GM19395 (cell line): ENCODE measurements at regions not wholly inside any gene's neighbourhood (a gene's known extent, or its start where the extent isn't known, plus 50 kb on each side); places are given as distances from the start of the nearest gene placed in this dataset.

Experiments used
- ATAC-seq: cut with Tn5 transposase; IDR thresholded peaks from one replicate; pipeline ENCODE4 v1.9.1; 2021; ENCODE audit warnings: mild to moderate bottlenecking, moderate library complexity; ENCODE audit not compliant: unreplicated experiment

DNA sequence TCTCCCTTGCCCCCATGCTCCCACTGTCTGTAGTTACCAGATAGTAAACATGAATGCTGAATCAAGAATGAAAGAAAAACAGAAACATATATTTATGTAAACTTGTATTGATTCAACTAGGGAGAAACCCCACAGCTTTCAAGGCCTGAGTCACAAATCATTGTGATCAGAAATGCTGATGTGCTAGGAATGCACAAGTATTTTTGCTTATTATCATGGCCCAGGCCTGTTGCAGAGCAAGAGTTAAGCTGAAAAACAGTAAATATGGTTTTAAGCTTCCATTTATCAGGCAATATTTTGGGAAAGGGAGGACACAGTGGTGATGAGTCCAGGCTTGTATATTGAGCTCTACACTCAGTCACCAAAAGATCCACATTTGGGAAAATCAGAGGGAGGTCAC, 669.6 kb downstream of the DIAPH3 start:
- no peak for ATAC-seq

DNA sequence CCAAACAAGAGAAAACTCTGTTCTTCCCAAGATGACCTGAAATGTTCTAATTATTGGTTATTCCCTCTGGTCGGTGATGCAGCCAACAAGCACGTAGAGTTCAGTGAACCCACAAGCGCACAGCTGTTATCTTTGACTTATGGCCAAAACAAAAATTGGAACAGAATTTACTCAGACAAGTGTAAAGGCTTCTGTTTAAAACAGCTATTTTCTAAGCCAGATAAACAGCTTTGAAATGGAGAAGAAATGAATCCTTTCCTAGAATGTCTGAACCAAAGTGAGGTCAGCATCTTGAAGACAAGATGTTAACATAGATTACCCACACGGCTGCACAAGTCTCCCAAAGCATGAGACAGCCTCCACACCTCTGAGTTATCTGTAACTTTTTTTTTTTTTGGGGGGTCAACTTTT, 669.2 kb downstream of the DIAPH3 start:
- ATAC-seq = no peak

DNA sequence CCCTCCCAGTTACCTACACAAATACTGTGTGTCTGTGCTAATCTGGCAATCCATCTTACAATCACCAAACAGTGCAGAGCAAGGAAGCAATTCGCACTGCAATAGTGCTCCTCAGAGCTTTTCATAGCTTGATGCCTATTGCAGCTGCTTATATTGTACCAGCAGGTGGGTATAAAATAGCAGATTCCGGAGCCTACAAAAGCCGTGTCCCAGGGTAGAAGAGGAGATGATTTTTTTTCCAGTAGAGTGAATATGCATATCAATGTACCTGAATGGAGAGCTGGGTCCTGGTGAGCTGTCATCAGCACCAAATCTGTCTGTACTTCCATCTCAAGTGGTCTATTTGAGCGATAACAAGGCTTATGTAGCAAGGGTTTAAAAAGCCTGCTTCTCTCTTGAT, 668.4 kb downstream of the DIAPH3 start:
- ATAC-seq = no peak

DNA sequence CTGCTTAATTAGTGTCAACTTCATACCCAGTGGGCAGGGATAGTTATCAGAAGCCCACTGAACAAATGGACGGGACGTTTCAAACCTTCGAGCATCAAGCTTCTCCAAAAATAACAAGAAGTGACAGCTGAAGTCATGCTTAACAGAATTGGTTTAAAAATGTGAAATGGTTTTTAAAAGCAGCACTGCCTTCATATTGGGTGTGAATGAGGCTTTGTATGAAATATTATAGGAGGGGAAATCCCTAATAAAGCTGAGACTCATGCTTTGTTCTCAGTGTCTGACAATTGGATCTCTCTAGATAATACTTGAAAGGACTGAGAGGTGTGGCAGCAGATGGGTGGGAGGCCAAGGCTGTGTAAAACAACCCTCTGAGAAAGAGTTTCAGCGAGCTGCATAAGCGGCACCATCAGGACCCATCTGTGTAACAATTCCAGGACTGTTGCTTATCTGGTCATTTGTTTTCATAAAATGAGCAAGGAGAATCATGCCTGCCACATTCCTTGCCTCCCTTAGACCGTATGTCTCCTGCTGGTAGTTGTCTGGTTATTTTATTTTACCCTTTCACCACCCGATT, 667.7 kb downstream of the DIAPH3 start:
- no peak for ATAC-seq

DNA sequence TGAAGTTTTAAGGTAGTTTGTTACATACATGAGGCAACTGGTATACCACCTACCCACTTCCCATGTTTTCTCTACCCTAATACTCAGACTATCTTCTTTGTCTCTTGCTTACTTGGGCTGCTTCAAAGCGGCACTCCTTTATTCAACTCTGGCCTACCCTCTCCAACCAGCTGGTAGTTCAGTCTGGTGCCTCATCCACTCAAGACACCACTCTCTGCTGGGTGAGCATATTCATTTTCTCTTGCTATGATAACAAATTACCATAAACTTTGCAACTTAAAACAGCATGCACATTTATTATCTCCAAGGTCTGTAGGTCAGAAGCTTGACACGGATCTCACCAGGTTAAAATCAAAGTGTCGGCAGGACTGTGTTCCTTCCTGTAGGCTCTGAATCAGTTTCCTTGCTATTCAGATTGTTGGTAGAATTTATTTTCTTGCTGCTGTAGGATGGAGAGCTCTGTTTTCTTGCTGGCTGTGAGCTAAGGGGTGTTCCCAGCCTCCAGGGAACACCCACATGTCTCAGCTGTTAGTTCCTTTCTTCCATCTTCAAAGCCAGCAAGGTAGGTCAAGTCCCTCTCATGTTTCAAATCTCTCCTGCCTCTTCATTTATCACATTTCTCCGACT, 666.0 kb downstream of the DIAPH3 start:
- ATAC-seq = no peak

DNA sequence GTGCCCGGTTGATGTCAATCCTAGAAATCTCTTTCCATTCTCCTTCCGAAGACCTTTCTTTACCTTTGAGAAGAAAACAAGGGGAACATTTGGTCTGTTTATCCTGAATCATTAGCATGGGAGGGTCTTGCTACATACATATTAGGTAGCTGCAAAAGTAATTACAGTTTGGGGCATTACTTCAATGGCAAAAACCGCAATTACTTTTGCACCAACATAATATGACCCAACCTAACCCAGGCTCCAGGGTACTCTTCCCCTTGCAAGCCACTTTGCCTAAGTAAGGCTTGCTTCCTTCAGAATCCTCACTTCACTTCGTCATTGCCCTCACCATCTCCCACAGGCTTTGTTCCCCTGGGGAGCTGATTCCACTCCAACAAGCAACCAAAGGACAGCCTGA, 662.7 kb downstream of the DIAPH3 start:
- no peak for ATAC-seq

DNA sequence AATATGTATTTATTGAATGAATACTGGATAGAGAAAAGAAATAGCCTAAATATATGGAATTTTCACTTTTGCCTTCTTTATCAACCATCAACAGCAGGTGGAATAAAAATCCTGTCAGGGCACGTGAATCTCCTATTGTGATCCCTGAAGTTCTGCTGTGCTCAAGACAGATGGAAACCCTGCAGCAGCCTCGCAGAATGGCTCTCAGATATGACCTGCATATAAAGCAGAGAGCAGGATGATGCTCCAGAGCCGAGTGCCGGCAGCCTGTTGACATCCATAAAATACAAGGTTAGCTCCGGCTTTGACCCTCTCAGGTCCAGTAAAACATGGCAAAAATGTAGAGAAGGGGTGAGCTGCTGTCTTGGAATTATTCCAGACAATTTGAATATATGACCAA, 659.3 kb downstream of the DIAPH3 start:
- ATAC-seq = no peak

DNA sequence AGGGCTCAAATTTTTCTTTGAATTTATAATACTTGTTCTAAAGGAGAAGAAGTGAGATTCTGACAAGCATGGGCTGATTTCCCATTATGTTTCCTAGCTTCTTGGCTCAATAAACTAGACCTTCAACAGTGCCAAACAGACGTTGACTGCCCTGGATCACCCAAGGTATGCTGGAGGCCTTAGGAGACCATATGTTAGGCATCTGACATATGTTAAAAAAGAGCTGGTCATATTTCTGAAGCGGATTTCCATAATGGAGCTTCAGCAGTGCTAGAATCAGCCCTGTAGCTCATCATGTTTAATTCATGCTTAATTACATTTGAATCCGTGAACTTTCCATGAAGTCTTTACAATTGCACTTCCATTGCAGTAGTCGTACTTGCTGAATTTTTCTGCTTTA, 653.3 kb downstream of the DIAPH3 start:
- ATAC-seq = no peak

DNA sequence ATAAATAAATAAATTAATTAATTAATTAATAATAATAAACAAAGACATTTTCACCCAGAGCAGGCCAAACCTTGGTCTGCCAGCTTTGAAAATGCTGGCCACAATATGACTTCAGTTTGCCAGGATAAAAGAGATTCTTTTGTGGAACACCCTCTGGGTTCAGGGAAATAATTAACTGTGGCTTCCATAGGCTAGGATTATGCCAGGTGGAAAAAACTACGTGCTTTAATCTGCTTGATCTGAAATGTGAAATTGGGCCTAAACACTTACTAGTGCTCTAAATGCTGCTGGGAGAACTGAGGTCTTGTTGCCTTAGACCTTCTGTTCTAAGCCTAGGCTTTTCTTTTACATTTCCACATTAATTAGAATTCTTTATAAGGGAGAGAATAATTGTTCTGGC, 650.0 kb downstream of the DIAPH3 start:
- ATAC-seq = no peak

DNA sequence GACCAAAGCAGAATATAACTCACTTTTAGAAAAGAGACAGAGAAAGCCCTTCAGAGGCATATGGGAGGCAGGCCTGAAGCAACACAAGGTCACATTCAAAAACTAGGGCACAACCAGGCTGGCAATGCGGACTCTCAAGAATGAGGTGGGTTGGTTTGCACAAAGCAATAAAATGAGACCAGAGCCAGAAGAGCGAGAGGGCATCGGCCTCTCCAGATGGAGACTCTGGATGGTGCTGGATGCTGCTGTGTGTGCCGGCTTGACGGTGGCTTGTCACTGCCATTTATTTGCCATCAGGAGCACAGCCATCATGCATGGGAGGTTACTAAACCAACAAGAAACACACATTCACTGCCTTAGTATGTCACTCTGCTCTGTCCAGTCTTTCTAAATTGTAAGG, 649.4 kb downstream of the DIAPH3 start:
- no peak for ATAC-seq

DNA sequence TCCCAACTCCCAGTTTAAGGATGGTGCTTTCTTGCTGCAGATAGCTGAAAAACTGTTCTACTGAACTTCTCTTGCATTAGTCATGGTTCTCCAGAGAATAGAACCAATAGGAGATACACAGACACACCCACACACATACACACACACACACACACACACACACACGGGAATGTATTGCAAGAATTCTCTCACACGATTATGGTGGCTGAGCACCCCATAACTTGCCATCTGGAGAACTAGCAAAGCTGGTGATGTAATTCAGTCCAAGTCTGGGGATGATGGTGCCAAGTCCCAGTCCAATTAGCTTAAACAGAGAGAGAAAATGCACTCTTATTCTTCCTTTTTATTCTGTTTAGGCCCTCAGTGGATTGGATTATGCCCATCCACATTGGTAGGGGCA, 643.9 kb downstream of the DIAPH3 start:
- no peak for ATAC-seq

DNA sequence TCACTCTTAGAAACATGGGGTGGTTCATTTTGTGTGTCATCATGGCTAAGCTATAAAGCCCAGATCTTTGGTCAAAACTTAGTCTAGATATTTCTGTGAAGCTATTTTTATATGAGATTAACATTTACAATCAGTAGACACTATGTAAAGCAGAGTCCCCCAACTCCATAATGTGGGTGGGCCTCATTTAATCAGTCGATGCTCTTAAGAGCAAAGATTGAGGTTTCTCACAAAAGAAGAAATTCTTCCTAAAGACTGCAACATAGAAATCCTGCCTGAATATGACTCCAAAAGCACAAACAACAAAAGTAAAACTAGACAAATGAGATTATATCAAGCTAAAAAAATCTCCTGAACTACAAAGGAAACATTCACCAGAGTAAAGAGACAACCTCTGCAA, 642.2 kb downstream of the DIAPH3 start:
- ATAC-seq = no peak

DNA sequence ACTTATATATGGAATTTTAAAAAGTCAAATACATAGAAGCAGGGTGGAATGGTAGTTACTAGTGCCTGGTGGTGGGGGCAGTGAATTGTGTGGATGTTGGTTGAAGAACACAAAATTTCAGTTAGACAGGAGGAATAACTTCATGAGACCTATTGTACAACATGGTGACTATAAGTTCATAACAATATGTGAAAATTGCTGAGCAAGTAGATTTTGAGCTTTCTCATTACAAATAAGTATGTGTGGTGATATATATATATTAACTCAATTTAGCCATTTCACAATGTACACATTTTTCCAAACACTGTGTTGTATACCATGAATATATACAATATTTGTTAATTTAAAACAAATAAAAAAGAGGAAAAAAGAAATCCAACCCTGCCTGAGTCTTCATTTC, 641.1 kb downstream of the DIAPH3 start:
- ATAC-seq = no peak

DNA sequence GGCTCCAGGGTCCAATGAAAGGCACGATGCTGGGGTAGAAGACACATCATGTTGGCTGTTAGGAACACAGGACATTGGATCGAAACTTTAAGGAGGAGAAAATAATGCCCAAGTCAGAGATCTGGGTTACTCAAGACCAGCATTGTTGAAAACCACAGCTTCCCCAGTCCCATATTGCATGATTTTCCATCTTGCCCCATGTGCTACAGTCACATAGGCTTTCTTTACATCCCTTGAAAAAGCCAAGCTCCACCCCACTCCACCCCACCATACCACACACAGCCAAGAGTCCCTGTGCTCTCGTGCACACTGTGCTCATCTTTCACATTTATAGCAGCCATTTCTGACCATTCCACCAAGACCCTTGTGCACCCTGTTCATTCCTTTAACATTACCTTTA, 636.2 kb downstream of the DIAPH3 start:
- no peak for ATAC-seq

DNA sequence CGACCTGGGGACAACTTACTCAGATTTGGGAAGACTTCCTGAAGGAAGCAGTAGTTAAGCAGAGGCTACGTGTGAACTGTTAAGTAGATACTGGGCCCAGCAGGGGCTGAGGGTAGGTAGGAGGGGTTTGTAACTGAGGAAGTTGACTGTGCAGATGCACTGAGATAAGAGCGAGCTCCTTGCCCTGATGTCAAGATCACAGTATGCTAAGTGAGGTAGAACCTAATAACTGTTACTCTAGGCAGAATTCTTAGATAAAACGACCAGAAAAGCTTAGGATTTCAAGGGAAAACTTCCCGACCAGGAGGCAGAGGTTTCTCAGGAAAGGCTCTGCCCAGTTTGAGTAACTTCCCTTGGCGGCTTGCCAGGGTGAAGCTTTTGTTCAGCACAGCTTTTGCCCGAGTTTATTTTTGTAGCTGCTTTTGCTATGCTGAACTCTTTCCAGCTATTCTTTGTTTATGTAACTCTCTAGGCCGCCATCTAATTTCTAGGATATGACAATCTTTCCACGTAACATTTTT, 632.1 kb downstream of the DIAPH3 start:
- ATAC-seq = peak; percentile 66

DNA sequence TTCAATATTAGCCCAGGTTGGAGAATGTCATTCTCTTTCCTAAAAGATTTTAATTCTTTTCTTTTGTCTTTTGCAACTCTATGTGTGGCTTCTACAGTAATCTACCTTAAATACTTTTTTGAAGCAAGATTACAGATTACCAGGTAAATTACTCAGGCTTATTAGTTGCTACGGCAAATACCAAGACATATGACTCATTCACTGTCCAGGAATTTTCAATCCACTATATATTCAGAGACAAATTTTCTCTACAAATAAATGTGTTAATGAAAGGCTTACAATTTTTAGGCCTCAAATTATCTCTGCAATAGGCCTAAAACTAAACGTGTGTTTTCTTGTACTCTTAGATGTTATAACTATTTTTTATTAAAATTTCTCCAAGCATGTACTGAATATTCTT, 631.3 kb downstream of the DIAPH3 start:
- ATAC-seq = no peak

DNA sequence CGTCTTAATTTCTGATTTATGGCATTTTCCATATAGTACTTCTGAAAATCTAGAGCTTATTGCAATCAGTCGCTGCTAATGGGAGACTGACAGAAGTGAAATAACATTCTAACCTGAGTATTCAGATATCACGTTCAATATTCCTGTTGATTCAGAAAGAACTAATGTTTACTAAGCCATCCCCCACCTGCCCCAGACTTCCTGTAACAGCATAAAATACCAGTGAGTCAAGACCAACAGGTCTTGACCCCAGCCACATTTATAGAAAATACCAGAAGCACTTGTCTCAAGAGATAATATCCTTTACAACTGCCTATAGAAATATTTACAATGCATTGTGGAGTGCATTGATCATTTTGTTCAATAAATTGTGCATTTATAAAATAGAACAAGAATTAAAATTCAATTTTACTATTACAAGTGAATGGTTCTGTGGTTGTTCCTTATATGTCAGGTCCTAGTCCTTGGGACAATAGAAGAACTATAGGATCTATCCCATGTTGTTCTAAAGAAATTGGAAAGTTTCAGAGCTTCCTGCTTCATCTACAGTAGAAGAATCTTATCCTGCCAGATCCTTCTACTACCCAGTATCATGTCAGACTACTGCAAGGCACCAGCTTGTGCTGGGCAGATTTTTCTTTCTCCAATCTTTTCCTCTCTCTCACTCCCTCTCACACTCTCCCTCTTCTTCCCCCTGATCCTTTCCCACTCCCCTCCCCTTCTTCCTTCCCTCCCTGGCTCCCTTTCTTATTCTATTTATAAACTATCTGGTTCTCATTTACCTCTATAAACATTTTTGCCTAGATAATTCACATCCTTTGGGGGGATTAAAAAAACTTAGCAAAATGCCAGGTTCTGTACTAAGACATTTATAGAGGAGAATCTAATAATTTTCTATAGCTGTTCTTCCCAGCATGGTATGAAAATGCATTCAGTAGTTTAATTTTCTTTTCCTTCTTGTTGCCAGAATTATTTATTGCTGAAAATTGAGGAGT, 629.9 kb downstream of the DIAPH3 start:
- ATAC-seq = no peak

DNA sequence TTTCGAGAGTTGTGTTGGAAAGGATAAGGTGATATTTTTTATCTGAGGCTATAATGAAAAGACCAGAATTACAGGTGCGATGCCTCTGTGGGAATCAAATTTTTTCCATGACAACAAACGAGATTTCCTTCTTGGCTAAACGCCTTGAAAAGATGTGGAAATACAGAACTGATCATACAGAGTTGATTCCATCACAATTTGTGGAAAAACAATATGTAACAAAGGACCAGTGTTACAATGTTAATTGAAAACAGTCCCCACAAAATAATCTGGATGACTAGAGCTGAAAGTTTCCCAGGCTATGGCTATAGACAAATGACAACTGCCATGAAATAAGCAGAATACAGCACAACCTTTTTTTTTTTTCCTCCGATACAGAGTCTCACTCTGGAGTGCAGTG, 628.9 kb downstream of the DIAPH3 start:
- ATAC-seq = no peak

DNA sequence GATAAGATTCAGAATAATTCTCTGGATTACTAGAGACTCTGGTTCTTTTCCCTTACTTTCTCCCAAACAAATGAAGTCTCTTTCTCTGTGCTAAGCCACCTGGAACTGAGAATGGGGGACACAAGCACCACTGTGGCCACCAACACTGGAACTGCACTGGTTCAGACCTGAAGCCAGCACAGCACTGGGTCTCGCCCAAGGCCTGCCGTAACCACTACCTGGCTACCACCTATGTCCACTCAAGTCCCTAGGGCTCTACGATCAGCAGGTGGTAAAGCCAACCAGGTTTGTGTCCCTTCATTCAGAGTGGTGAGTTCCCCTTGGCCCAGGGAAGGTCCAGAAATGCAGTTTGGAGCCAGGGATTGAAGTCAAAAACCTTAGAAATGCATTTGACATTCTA, 626.2 kb downstream of the DIAPH3 start:
- ATAC-seq = no peak

DNA sequence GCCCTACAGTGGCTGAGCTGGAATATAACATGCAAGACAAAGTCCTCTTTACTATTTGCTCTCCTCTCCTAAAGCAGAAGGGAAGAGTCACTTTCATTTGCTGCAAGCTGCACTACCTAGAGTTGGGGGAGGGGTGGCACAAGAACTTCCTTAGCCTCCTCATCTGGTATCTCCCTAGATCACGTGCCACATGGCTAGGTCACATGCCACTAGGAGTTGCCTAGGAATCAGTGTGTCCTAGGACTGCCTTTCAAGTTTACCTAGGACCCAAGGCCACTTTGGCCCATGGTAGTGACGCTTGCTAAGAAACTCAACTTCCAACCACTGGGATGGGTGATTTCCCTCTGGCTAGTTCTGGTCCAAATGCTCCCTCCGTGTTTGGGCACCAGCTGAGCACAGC, 625.2 kb downstream of the DIAPH3 start:
- ATAC-seq = no peak

DNA sequence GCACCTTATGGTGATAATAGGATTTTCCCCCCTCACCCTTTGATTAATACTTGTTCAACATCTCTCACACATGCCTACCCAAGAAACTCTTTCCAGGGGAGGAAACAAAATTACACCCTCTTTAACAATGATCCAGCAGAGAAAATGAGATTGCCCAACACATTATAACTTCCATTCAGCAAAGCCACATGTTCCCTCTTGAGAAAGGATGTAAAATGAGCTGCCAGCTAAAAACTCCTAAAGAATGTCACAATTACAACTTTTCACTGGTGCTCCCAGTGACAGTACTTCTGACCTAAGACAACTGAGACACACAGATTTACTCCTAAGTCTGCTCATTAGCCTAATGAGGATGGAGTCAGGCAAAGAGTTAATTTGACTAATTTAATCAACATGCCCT, 621.4 kb downstream of the DIAPH3 start:
- no peak for ATAC-seq

DNA sequence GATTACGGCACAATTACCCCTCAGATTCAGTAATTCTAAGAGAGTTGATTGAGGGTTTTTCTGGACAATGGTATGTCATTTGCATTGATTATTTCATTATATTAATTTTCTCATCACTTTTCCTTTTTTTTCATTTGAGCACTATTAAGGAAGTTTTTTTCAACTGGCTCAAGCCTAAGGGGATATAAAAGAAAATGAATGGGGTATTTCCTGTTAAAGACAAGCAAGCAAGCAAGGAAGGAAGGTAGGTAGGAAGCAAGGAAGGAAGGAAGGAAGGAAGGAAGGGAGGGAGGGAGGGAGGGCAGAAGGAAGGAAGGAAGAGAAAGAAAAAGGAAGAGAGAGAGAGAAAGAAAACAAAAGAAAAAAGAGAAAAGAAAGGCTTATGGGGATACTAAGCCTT, 620.3 kb downstream of the DIAPH3 start:
- no peak for ATAC-seq
